Epithelial cell of esophagus (primary cell): ENCODE measurements at regions not wholly inside any gene's neighbourhood (a gene's known extent, or its start where the extent isn't known, plus 50 kb on each side); places are given as distances from the start of the nearest gene placed in this dataset.

ENCODE experiments used
- DNase-seq: peaks from one replicate; pipeline ENCODE4 v3.0.0; 2010; ENCODE audit warnings: low read depth
- H3K4me3 ChIP-seq: 2 replicates; pipeline ENCODE4 v1.5.1; 2011; ENCODE audit warnings: mild to moderate bottlenecking, low read length, control low read depth
- CTCF ChIP-seq: IDR thresholded peaks from 2 replicates; pipeline ENCODE4 v1.5.1; 2011; ENCODE audit warnings: low read depth, mild to moderate bottlenecking, low read length, control low read depth, inconsistent platforms; ENCODE audit not compliant: insufficient read depth; ENCODE audit errors: missing control alignments

GRCh38 chr17:63378411-63379375, 67.4 kb downstream of the CYB561 start:
- DNase-seq = no peak
- no peak for TF ChIP-seq CTCF
- no peak overlapping the region for H3K4me3 ChIP-seq

GRCh38 chr17:63379636-63380035, 66.5 kb downstream of the CYB561 start:
- H3K4me3 ChIP-seq = no peak overlapping the region
- DNase-seq = no peak
- no peak for TF ChIP-seq CTCF

GRCh38 chr17:63381101-63381729, 64.9 kb downstream of the CYB561 start:
- TF ChIP-seq CTCF = no peak
- no peak overlapping the region for H3K4me3 ChIP-seq
- DNase-seq = no peak

- DNase-seq = no peak
- no peak for TF ChIP-seq CTCF
- H3K4me3 ChIP-seq = no peak overlapping the region
Measured at GRCh38 chr17:63382136-63382535, 64.0 kb downstream of the CYB561 start.
